Tibial nerve (tissue), 3 donors: ENCODE measurements at regions not wholly inside any gene's neighbourhood (a gene's known extent, or its start where the extent isn't known, plus 50 kb on each side); places are given as distances from the start of the nearest gene placed in this dataset.

Experiments
- CTCF ChIP-seq, 5 experiments: fragments of 200-600 bp in 3 of 5; fragments of 450-650 bp in 2 of 5; sonication (generic) in 3 of 5; IDR thresholded peaks; one replicate each; pipeline ENCODE4 v1.5.1; 2016 to 2019; ENCODE audit warnings: antibody characterized with exemption in 5 of 5, mild to moderate bottlenecking in 3 of 5, moderate library complexity in 2 of 5
- POLR2A ChIP-seq, 2 donors: fragments of 450-650 bp; IDR thresholded peaks; one replicate each; pipeline ENCODE4 v1.6.1; 2017; ENCODE audit warnings: antibody characterized with exemption in 2 of 2, mild to moderate bottlenecking in 2 of 2, moderate library complexity in 2 of 2

- TF ChIP-seq CTCF (IDR thresholded peaks at IDR 0.05) = peak in 2 of 5 experiments; percentile 44 to 51
- no peak for TF ChIP-seq POLR2A (IDR thresholded peaks at IDR 0.05)
Observed at GRCh38 chr3:16060358-16060852, 114.1 kb upstream of the GALNT15 start.
